HepG2 (cell line): ENCODE measurements at regions not wholly inside any gene's neighbourhood (a gene's known extent, or its start where the extent isn't known, plus 50 kb on each side); places are given as distances from the start of the nearest gene placed in this dataset.

ENCODE experiments used
- CTCF ChIP-seq: sonication (generic); formaldehyde crosslinking; IDR thresholded peaks from 2 replicates; pipeline ENCODE4 v1.5.0; 2020; ENCODE audit warnings: mild to moderate bottlenecking, missing genetic modification reagents, moderate library complexity
- ELF4 ChIP-seq: sonication (generic); formaldehyde crosslinking; IDR thresholded peaks from 2 replicates; pipeline ENCODE4 v1.5.0; 2020; ENCODE audit warnings: missing genetic modification reagents, mild to moderate bottlenecking, moderate library complexity, borderline replicate concordance
- NR3C1 ChIP-seq: sonication (generic); formaldehyde crosslinking; IDR thresholded peaks from 2 replicates; pipeline ENCODE4 v1.4.0; 2020; ENCODE audit warnings: missing genetic modification reagents

GRCh38 chr20:60223174-60223573 lies 265.0 kb downstream of the CDH26 start:
- TF ChIP-seq CTCF (CRISPR knock-in tag), result no peak
- no peak for TF ChIP-seq ELF4 (CRISPR knock-in tag)
- TF ChIP-seq NR3C1 (CRISPR knock-in tag), result no peak
